ENCODE measurements at regions not wholly inside any gene's neighbourhood (a gene's known extent, or its start where the extent isn't known, plus 50 kb on each side); places are given as distances from the start of the nearest gene placed in this dataset.

- in situ Hi-C loops (cut with HindIII; ENCODE audit: low sequenced_read_pairs) = no loop called here
Measured at GRCh38 chr20:16175322-16175961, 397.8 kb downstream of the KIF16B start.

GRCh38 chr20:16174311-16174710 lies 398.9 kb downstream of the KIF16B start:
- in situ Hi-C loops (cut with HindIII; ENCODE audit: low sequenced_read_pairs) = no loop called here

- in situ Hi-C loops (cut with HindIII; ENCODE audit: low sequenced_read_pairs) = no loop called here
Measured at GRCh38 chr20:16173044-16173443, 400.2 kb downstream of the KIF16B start.

GRCh38 chr20:16171180-16171579 lies 402.1 kb downstream of the KIF16B start:
- in situ Hi-C loops (cut with HindIII; ENCODE audit: low sequenced_read_pairs) = no loop called here

GRCh38 chr20:16170406-16170971 lies 402.8 kb downstream of the KIF16B start:
- in situ Hi-C loops (cut with HindIII; ENCODE audit: low sequenced_read_pairs) = no loop called here

- in situ Hi-C loops (cut with HindIII; ENCODE audit: low sequenced_read_pairs) = no loop called here
Measured at GRCh38 chr20:16167423-16168130, 405.7 kb downstream of the KIF16B start.

- in situ Hi-C loops (cut with HindIII; ENCODE audit: low sequenced_read_pairs) = no loop called here
Measured at GRCh38 chr20:16166737-16167136, 406.5 kb downstream of the KIF16B start.

- in situ Hi-C loops (cut with HindIII; ENCODE audit: low sequenced_read_pairs) = no loop called here
Measured at GRCh38 chr20:16158976-16159286, 414.3 kb downstream of the KIF16B start.

- in situ Hi-C loops (cut with HindIII; ENCODE audit: low sequenced_read_pairs) = no loop called here
Measured at GRCh38 chr20:16158090-16158975, 414.9 kb downstream of the KIF16B start.

- in situ Hi-C loops (cut with HindIII; ENCODE audit: low sequenced_read_pairs) = no loop called here
Measured at GRCh38 chr20:16147916-16148315, 425.3 kb downstream of the KIF16B start.

GRCh38 chr20:16147216-16147615 lies 426.0 kb downstream of the KIF16B start:
- in situ Hi-C loops (cut with HindIII; ENCODE audit: low sequenced_read_pairs) = no loop called here

GRCh38 chr20:16145919-16146318 lies 427.3 kb downstream of the KIF16B start:
- in situ Hi-C loops (cut with HindIII; ENCODE audit: low sequenced_read_pairs) = no loop called here

GRCh38 chr20:16143596-16143995 lies 429.7 kb downstream of the KIF16B start:
- in situ Hi-C loops (cut with HindIII; ENCODE audit: low sequenced_read_pairs) = no loop called here

- in situ Hi-C loops (cut with HindIII; ENCODE audit: low sequenced_read_pairs) = no loop called here
Measured at GRCh38 chr20:16135630-16136029, 437.6 kb downstream of the KIF16B start.

- in situ Hi-C loops (cut with HindIII; ENCODE audit: low sequenced_read_pairs) = no loop called here
Measured at GRCh38 chr20:16132036-16132798, 441.0 kb downstream of the KIF16B start.

GRCh38 chr20:16129411-16129810 lies 443.8 kb downstream of the KIF16B start:
- in situ Hi-C loops (cut with HindIII; ENCODE audit: low sequenced_read_pairs) = no loop called here

- in situ Hi-C loops (cut with HindIII; ENCODE audit: low sequenced_read_pairs) = no loop called here
Measured at GRCh38 chr20:16128538-16129106, 444.6 kb downstream of the KIF16B start.

- in situ Hi-C loops (cut with HindIII; ENCODE audit: low sequenced_read_pairs) = no loop called here
Measured at GRCh38 chr20:16125816-16126215, 447.4 kb downstream of the KIF16B start.

GRCh38 chr20:16124911-16125776 lies 448.1 kb downstream of the KIF16B start:
- in situ Hi-C loops (cut with HindIII; ENCODE audit: low sequenced_read_pairs) = loop anchor here (25.0 kb wide), 1 partner anchor 137 kb away; no protein-coding TSS in a partner anchor

Data from DLD1 (cell line).